PC-9 (cell line): ENCODE measurements at regions not wholly inside any gene's neighbourhood (a gene's known extent, or its start where the extent isn't known, plus 50 kb on each side); places are given as distances from the start of the nearest gene placed in this dataset.

Experiments
- BruUV-seq: library from RNA; stranded (reverse); fragments of 400-500 nt; replicated peaks from 2 replicates; lab custom pipeline; 2021; lab: Mats Ljungman, UMichigan
- CTCF ChIA-PET: fragments of 300-600 bp; sonication (Branson Sonifier 250); formaldehyde crosslinking; loops from one replicate; lab custom pipeline; 2022; ENCODE audit warnings: antibody characterized with exemption; lab: Charles Lee
- POLR2A ChIA-PET: fragments of 300-600 bp; sonication (Branson Sonifier 250); formaldehyde crosslinking; loops from one replicate; lab custom pipeline; 2022; ENCODE audit warnings: antibody characterized with exemption; ENCODE audit not compliant: unreplicated experiment; lab: Charles Lee
- DNase-seq, 2 experiments: peaks; one replicate each; pipeline versions ENCODE4 v3.0.0 to v3.0.0-alpha.2; 2015 to 2022; ENCODE audit warnings: mixed read lengths in 1 of 2
- H2AFZ ChIP-seq: fragments of 200-600 bp; sonication (generic); 2 replicates; pipeline ENCODE4 v1.8.1; 2017; ENCODE audit warnings: antibody characterized with exemption
- H3F3A ChIP-seq: fragments of 200-600 bp; sonication (generic); 2 replicates; pipeline ENCODE4 v1.8.1; 2017; ENCODE audit warnings: antibody characterized with exemption, mild to moderate bottlenecking, low read depth; ENCODE audit not compliant: insufficient read depth
- H3K27ac ChIP-seq: fragments of 200-600 bp; sonication (generic); 2 replicates; pipeline ENCODE4 v1.6.1; 2016; ENCODE audit warnings: mixed run types
- H3K27me3 ChIP-seq: fragments of 200-600 bp; sonication (generic); 2 replicates; pipeline ENCODE4 v1.6.1; 2016; ENCODE audit warnings: low read depth, mixed run types; ENCODE audit not compliant: insufficient read depth
- H3K36me3 ChIP-seq: fragments of 200-600 bp; sonication (generic); 2 replicates; pipeline ENCODE4 v1.6.1; 2016; ENCODE audit warnings: low read depth, mixed run types
- H3K4me1 ChIP-seq: fragments of 200-600 bp; sonication (generic); replicated peaks from 2 replicates; pipeline ENCODE4 v1.6.1; 2016; ENCODE audit warnings: mixed run types; ENCODE audit not compliant: insufficient read depth
- H3K4me2 ChIP-seq: fragments of 200-600 bp; sonication (generic); 2 replicates; pipeline ENCODE4 v1.6.1; 2017; ENCODE audit warnings: mixed run types
- H3K4me3 ChIP-seq: fragments of 200-600 bp; sonication (generic); 2 replicates; pipeline ENCODE4 v1.6.1; 2016; ENCODE audit warnings: mixed run types
- H3K79me2 ChIP-seq: fragments of 200-600 bp; sonication (generic); 2 replicates; pipeline ENCODE4 v1.6.1; 2017; ENCODE audit warnings: low read depth, mixed run types
- H3K9me2 ChIP-seq: fragments of 200-600 bp; sonication (generic); 2 replicates; pipeline ENCODE4 v1.8.1; 2017; ENCODE audit warnings: mild to moderate bottlenecking; ENCODE audit not compliant: insufficient read depth
- H3K9me3 ChIP-seq: fragments of 200-600 bp; sonication (generic); 2 replicates; pipeline ENCODE4 v1.8.1; 2016; ENCODE audit warnings: low read depth; ENCODE audit not compliant: insufficient read depth
- H4K20me1 ChIP-seq: fragments of 200-600 bp; sonication (generic); 2 replicates; pipeline ENCODE4 v1.8.1; 2017; ENCODE audit not compliant: insufficient read depth
- CTCF ChIP-seq: fragments of 200-600 bp; sonication (generic); conservative IDR thresholded peaks from 2 replicates; pipeline ENCODE4 v1.6.1; 2017; ENCODE audit warnings: mixed run types, antibody characterized with exemption, mild to moderate bottlenecking, moderate library complexity
- EZH2 ChIP-seq: fragments of 200-600 bp; sonication (generic); IDR thresholded peaks from 2 replicates; pipeline ENCODE4 v1.8.0; 2017; ENCODE audit warnings: antibody characterized with exemption, low read depth
- intact Hi-C: fragments of 100-400 bp; cut with micrococcal nuclease; formaldehyde crosslinking; loops from one replicate; pipeline ENCODE4 v1.10.0; 2022; ENCODE audit not compliant: unreplicated experiment

DNA sequence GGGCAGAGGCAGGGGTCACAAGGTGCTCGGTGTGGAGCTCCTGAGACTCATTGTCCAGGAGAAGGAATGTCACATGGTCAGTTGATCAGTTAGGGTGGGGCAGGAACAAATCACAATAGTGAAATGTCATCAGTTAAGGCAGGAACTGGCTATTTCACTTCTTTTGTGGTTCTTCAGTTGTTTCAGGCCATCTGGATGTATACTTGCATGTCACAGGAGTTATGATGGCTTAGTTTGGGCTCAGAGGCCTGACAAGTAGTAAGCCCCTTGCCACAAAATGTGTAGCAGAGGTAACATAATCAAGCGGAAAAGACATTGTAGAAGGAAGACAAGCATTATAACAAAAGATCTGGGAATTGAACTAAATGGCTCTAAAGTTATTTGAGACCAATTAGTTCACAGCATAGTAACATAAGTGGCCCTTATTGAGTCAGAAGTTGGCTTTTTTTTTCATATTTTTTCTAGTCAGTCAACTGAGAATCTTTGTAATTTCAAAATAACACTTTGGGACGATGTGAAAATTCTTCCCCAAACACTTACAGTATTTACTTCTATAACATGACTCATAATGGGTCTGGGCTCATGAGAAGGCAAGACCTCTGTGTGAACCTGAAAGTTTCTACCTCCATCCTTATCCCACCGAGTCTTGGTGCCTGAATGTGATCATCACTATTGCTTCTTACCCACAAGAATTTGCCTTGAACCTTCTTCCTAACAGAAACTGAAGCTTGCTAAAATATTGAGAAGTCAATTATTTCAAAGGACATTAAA lies 137.0 kb upstream of the DPT start:
- H3K36me3 ChIP-seq: no peaks in the 10 kb centered on the region
- H3K9me3 ChIP-seq: peaks cover 4% of the 10 kb centered on the region; the same call in 1 of the 2 replicates
- H3K4me2 ChIP-seq: no peak overlapping the region
- H4K20me1 ChIP-seq: no peaks in the 10 kb centered on the region
- no peak overlapping the region for H3K4me3 ChIP-seq
- no peak for DNase-seq
- POLR2A ChIA-PET: no interaction called here
- intact Hi-C loops: no loop called here
- H3K4me1 ChIP-seq: peaks cover 13% of the 10 kb centered on the region
- CTCF ChIA-PET: no interaction called here
- no peaks in the 10 kb centered on the region for H3K9me2 ChIP-seq
- peaks cover 9% of the 10 kb centered on the region; the same call in 1 of the 2 replicates for H3F3A ChIP-seq
- no peaks in the 10 kb centered on the region for H3K79me2 ChIP-seq
- H2AFZ ChIP-seq: no peak overlapping the region
- H3K27ac ChIP-seq: no peak overlapping the region
- TF ChIP-seq EZH2: no peak
- TF ChIP-seq CTCF: no peak
- BruUV-seq: no TSS peak
- no peaks in the 10 kb centered on the region for H3K27me3 ChIP-seq

DNA sequence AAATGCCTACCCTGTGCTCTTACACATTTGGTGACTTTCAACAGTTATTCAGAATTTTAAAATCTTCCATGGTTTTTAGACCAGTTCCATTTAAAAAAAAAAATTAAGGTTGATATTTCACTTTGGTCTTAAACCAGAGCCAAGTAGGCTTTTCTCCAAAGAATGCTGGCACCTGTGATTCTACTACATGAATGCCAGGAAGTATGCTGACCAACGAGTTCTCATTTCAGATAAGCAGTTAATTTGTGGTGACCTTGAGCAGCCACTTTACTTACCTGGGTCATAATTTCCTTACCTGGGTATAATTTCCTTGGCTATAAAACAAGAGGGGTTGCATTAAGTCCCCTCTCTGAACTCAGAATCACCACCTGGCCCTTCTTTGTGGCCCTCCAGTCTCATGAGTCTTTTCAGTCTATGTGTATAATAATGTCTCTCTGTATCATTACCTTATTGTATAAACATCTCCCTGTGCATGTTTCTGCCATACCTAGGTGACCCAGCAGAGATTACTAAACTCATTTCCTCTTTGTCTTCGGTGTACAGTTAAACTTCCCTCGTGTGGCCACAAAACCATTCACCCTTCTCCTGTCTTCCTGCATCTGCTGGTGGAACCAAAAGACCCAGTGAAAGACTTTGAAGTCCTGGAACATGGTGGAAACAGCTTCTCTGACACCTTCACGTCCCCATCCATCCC lies 139.1 kb upstream of the DPT start:
- no peaks in the 10 kb centered on the region for H3K27me3 ChIP-seq
- no peak overlapping the region for H2AFZ ChIP-seq
- no TSS peak for BruUV-seq
- intact Hi-C loops: no loop called here
- H3K9me2 ChIP-seq: no peaks in the 10 kb centered on the region
- H4K20me1 ChIP-seq: no peaks in the 10 kb centered on the region
- DNase-seq: no peak
- H3K4me3 ChIP-seq: no peak overlapping the region
- ChIA-PET CTCF (no interaction called here), POLR2A (no interaction called here)
- H3K36me3 ChIP-seq: no peaks in the 10 kb centered on the region
- H3F3A ChIP-seq: no peaks in the 10 kb centered on the region
- no peak for TF ChIP-seq CTCF
- no peak for TF ChIP-seq EZH2
- peaks cover 4% of the 10 kb centered on the region; the same call in 1 of the 2 replicates for H3K9me3 ChIP-seq
- no peak overlapping the region for H3K4me2 ChIP-seq
- H3K4me1 ChIP-seq: no peaks in the 10 kb centered on the region
- no peak overlapping the region for H3K27ac ChIP-seq
- no peaks in the 10 kb centered on the region for H3K79me2 ChIP-seq

DNA sequence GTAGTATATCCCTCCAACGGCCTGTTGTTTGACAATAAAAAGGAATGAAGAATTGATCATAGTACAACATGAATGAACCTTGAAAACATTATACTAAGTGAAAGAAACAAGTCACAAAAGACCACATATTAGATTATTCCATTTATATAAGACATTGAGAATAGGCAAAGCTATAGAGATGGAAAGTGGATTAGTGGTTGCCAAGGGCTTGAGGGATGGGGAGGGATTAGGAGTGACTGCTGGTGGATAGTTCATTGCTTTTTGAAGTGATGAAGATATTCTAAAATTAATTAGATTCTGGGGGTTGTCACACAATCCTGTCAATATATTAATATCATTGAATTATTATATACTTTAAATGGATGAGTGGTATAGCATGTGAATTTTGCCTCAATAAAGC lies 142.5 kb upstream of the DPT start:
- H3K9me3 ChIP-seq: peaks cover 4% of the 10 kb centered on the region; the same call in 1 of the 2 replicates
- POLR2A ChIA-PET: no interaction called here
- H2AFZ ChIP-seq: no peak overlapping the region
- BruUV-seq: no TSS peak
- H3K4me3 ChIP-seq: no peak overlapping the region
- H4K20me1 ChIP-seq: no peaks in the 10 kb centered on the region
- H3K9me2 ChIP-seq: no peaks in the 10 kb centered on the region
- H3K4me2 ChIP-seq: no peak overlapping the region
- intact Hi-C loops: no loop called here
- no peaks in the 10 kb centered on the region for H3K79me2 ChIP-seq
- no peak overlapping the region for H3K27ac ChIP-seq
- DNase-seq: no peak
- CTCF ChIA-PET: no interaction called here
- H3K36me3 ChIP-seq: no peaks in the 10 kb centered on the region
- no peaks in the 10 kb centered on the region for H3F3A ChIP-seq
- no peaks in the 10 kb centered on the region for H3K27me3 ChIP-seq
- no peaks in the 10 kb centered on the region for H3K4me1 ChIP-seq
- no peak for TF ChIP-seq EZH2
- no peak for TF ChIP-seq CTCF
